GM12878 (cell line): ENCODE measurements at regions not wholly inside any gene's neighbourhood (a gene's known extent, or its start where the extent isn't known, plus 50 kb on each side); places are given as distances from the start of the nearest gene placed in this dataset.

ENCODE experiments used
- ATAC-seq: fragments of 200-7000 bp; cut with Tn5 transposase; 3 replicates; pipeline ENCODE4 v1.9.1; 2020; ENCODE audit warnings: mild to moderate bottlenecking, moderate library complexity
- BruUV-seq: library from RNA; stranded (reverse); fragments of 400-500 nt; replicated peaks from 2 replicates; lab custom pipeline; 2021; lab: Mats Ljungman, UMichigan
- CTCF ChIA-PET: fragments of 300-600 bp; sonication (Branson Sonifier 250); formaldehyde crosslinking; extraction: SDS; loops from one replicate; lab custom pipeline; 2021; ENCODE audit warnings: inconsistent platforms; lab: Yijun Ruan, JAX
- POLR2A ChIA-PET: fragments of 350-600 bp; formaldehyde crosslinking; extraction: SDS; loops from one replicate; lab custom pipeline; 2021; ENCODE audit warnings: inconsistent platforms; lab: Charles Lee
- RAD21 ChIA-PET: fragments of 300-600 bp; sonication (Branson Sonifier 250); formaldehyde crosslinking; loops from one replicate; lab custom pipeline; 2023; ENCODE audit warnings: antibody characterized with exemption; ENCODE audit not compliant: unreplicated experiment; lab: Charles Lee
- SMC1A ChIA-PET: fragments of 300-600 bp; sonication (Branson Sonifier 250); formaldehyde crosslinking; loops from one replicate; lab custom pipeline; 2023; ENCODE audit not compliant: unreplicated experiment, uncharacterized antibody; lab: Charles Lee
- DNase-seq: peaks from one replicate; pipeline ENCODE4 v3.0.0-alpha.2; 2011; ENCODE audit warnings: low read depth, low spot score
- FAIRE-seq: peaks from 3 replicates; lab custom pipeline; 2011; peaks lifted over from hg19 to GRCh38; lab: Jason Lieb, UNC
- H2AFZ ChIP-seq: 2 replicates; pipeline ENCODE4 v1.6.0; 2011; ENCODE audit warnings: low read depth, low read length, control low read depth; ENCODE audit not compliant: control insufficient read depth
- H3K27ac ChIP-seq: 2 replicates; pipeline ENCODE4 v1.5.1; 2011; ENCODE audit warnings: control low read depth; ENCODE audit not compliant: control insufficient read depth, insufficient read depth
- H3K27me3 ChIP-seq, 2 experiments: replicated peaks in 1 of 2; 2 replicates each; pipeline versions ENCODE4 v1.6.0 to v1.6.1; 2011; ENCODE audit warnings: low read length in 1 of 2; ENCODE audit not compliant: control insufficient read depth in 2 of 2, insufficient read depth in 2 of 2
- H3K36me3 ChIP-seq, 2 experiments: 2 replicates each; pipeline ENCODE4 v1.5.1; 2011; ENCODE audit warnings: low read length in 1 of 2; ENCODE audit not compliant: control insufficient read depth in 2 of 2, insufficient read depth in 2 of 2
- H3K4me1 ChIP-seq: 2 replicates; pipeline ENCODE4 v1.6.1; 2011; ENCODE audit warnings: mild to moderate bottlenecking, low read length, moderate library complexity, mixed read lengths; ENCODE audit not compliant: control insufficient read depth, insufficient read depth
- H3K4me2 ChIP-seq: 2 replicates; pipeline ENCODE4 v1.6.0; 2011; ENCODE audit warnings: control low read depth; ENCODE audit not compliant: control insufficient read depth, insufficient read depth
- H3K4me3 ChIP-seq: fragments of 200-600 bp; sonication (generic); 2 replicates; pipeline ENCODE4 v1.5.1; 2016
- H3K79me2 ChIP-seq: 2 replicates; pipeline ENCODE4 v1.6.0; 2011; ENCODE audit warnings: low read length; ENCODE audit not compliant: control insufficient read depth, insufficient read depth
- H3K9ac ChIP-seq: 2 replicates; pipeline ENCODE4 v1.8.0; 2011; ENCODE audit warnings: low read length, control low read depth, mixed read lengths; ENCODE audit not compliant: control insufficient read depth, insufficient read depth
- H3K9me3 ChIP-seq: replicated peaks from 3 replicates; pipeline ENCODE4 v1.5.1; 2011; ENCODE audit warnings: mild to moderate bottlenecking, low read length; ENCODE audit not compliant: control insufficient read depth, insufficient read depth
- H4K20me1 ChIP-seq: 2 replicates; pipeline ENCODE4 v1.6.0; 2011; ENCODE audit not compliant: control insufficient read depth, insufficient read depth
- E4F1 ChIP-seq: fragments of 450-650 bp; IDR thresholded peaks from 2 replicates; pipeline ENCODE4 v1.6.1; 2018; ENCODE audit warnings: borderline replicate concordance, mild to moderate bottlenecking; ENCODE audit not compliant: partially characterized antibody
- EGR1 ChIP-seq, 2 experiments: IDR thresholded peaks; 1 replicate in 1 of 2; 2 replicates in 1 of 2; pipeline ENCODE4 v1.6.1; 2011 to 2012; ENCODE audit warnings: low read depth in 2 of 2, low read length in 2 of 2, borderline replicate concordance in 1 of 2, mild to moderate bottlenecking in 1 of 2, moderate library complexity in 1 of 2
- FOXK2 ChIP-seq: fragments of 450-650 bp; IDR thresholded peaks from 2 replicates; pipeline ENCODE4 v1.6.1; 2017; ENCODE audit warnings: mild to moderate bottlenecking, moderate library complexity
- HCFC1 ChIP-seq: fragments of 150-350 bp; IDR thresholded peaks from 2 replicates; pipeline ENCODE4 v1.6.1; 2014; ENCODE audit warnings: low read length
- JUND ChIP-seq: IDR thresholded peaks from 2 replicates; pipeline ENCODE4 v1.6.1; 2012; ENCODE audit warnings: low read depth, mild to moderate bottlenecking, low read length, improper control_type of control experiment, moderate library complexity
- RUNX3 ChIP-seq: IDR thresholded peaks from 2 replicates; pipeline ENCODE4 v1.6.1; 2012; ENCODE audit warnings: low read length, inconsistent platforms
- TCF3 ChIP-seq: IDR thresholded peaks from 2 replicates; pipeline ENCODE4 v1.6.1; 2012; ENCODE audit warnings: low read depth, mild to moderate bottlenecking, low read length, borderline replicate concordance; ENCODE audit not compliant: insufficient read depth
- WGBS: methylation state at CpG from one replicate; pipeline ENCODE4 v1.1.6; 2016; ENCODE audit warnings: low lambda C conversion rate; ENCODE audit not compliant: insufficient replicate concordance, insufficient coverage; ENCODE audit errors: missing lambda C conversion rate; 5-methylcytosine and 5-hydroxymethylcytosine counted together
- in situ Hi-C: fragments of 300-500 bp; cut with MboI; formaldehyde crosslinking; loops from 9 replicates; pipeline ENCODE4 v1.14.3; 2018; ENCODE audit warnings: mixed read lengths
- intact Hi-C: fragments of 100-400 bp; cut with micrococcal nuclease; formaldehyde crosslinking; loops from one replicate; pipeline ENCODE4 v1.14.2; 2022; ENCODE audit not compliant: unreplicated experiment

- no peak overlapping the region for H3K4me2 ChIP-seq
- no peaks in the 10 kb centered on the region for H3K79me2 ChIP-seq
- TF ChIP-seq RUNX3 (no peak), EGR1 (IDR thresholded peaks at IDR 0.05; ENCODE audit: borderline replicate concordance in 1 of 2, low read depth in 2 of 2, low read length in 2 of 2) (no peak), TCF3 (no peak), E4F1 (no peak), FOXK2 (no peak), HCFC1 (no peak), JUND (no peak)
- no peak overlapping the region for H3K9ac ChIP-seq
- H3K27ac ChIP-seq: no peak overlapping the region
- ChIA-PET SMC1A (no interaction called here), POLR2A (no interaction called here), CTCF (interaction anchor here (0.6 kb wide), 1 partner anchor 1127 kb away, joined by 3 read pairs; no protein-coding TSS in a partner anchor), RAD21 (no interaction called here)
- 65% methylated on average over 5 of the region's 5 CpGs for WGBS
- no peak for FAIRE-seq
- in situ Hi-C loops (no loop called here), intact Hi-C loops (no loop called here)
- no peak for DNase-seq
- H4K20me1 ChIP-seq: no peaks in the 10 kb centered on the region
- no peak overlapping the region for H3K4me3 ChIP-seq
- H2AFZ ChIP-seq: no peak overlapping the region
- ATAC-seq: no peak
- no TSS peak for BruUV-seq
- no peaks in the 10 kb centered on the region for H3K36me3 ChIP-seq
- no peaks in the 10 kb centered on the region for H3K4me1 ChIP-seq
- H3K27me3 ChIP-seq: no peaks in the 10 kb centered on the region
- H3K9me3 ChIP-seq: no peaks in the 10 kb centered on the region
Measured at GRCh38 chr4:171759274-171759673, 53.9 kb upstream of the GALNTL6 start.
